GM18520 (cell line): ENCODE measurements at regions not wholly inside any gene's neighbourhood (a gene's known extent, or its start where the extent isn't known, plus 50 kb on each side); places are given as distances from the start of the nearest gene placed in this dataset.
"Not testable (repeated sequence)": the region's sequence is repeated elsewhere in the genome, so short reads cannot be mapped to it uniquely, and the experiment has no call there.

ENCODE experiments used
- ATAC-seq: cut with Tn5 transposase; IDR thresholded peaks from one replicate; pipeline ENCODE4 v1.9.1; 2021; ENCODE audit not compliant: unreplicated experiment

GRCh38 chr7:85685901-85686300 lies 499.0 kb upstream of the SEMA3D start:
- ATAC-seq: no peak

GRCh38 chr7:85682833-85683620 lies 496.2 kb upstream of the SEMA3D start:
- no peak for ATAC-seq

- no peak for ATAC-seq
Observed at GRCh38 chr7:85681241-85681640, 494.4 kb upstream of the SEMA3D start.

GRCh38 chr7:85675093-85675492 lies 488.2 kb upstream of the SEMA3D start:
- ATAC-seq: not testable (repeated sequence)

- no peak for ATAC-seq
Observed at GRCh38 chr7:85673876-85674275, 487.0 kb upstream of the SEMA3D start.

GRCh38 chr7:85669225-85669624 lies 482.4 kb upstream of the SEMA3D start:
- no peak for ATAC-seq

GRCh38 chr7:85664341-85664740 lies 477.5 kb upstream of the SEMA3D start:
- ATAC-seq: no peak

GRCh38 chr7:85659364-85659763 lies 472.5 kb upstream of the SEMA3D start:
- no peak for ATAC-seq

GRCh38 chr7:85655252-85655651 lies 468.4 kb upstream of the SEMA3D start:
- ATAC-seq: no peak

- ATAC-seq: no peak
Observed at GRCh38 chr7:85644272-85644671, 457.4 kb upstream of the SEMA3D start.

- ATAC-seq: no peak
Observed at GRCh38 chr7:85641331-85641730, 454.5 kb upstream of the SEMA3D start.

GRCh38 chr7:85638394-85638793 lies 451.5 kb upstream of the SEMA3D start:
- ATAC-seq: no peak

GRCh38 chr7:85634951-85635350 lies 448.1 kb upstream of the SEMA3D start:
- ATAC-seq: no peak

- no peak for ATAC-seq
Observed at GRCh38 chr7:85630904-85631600, 444.2 kb upstream of the SEMA3D start.

GRCh38 chr7:85627791-85628586 lies 441.1 kb upstream of the SEMA3D start:
- no peak for ATAC-seq

GRCh38 chr7:85622059-85622458 lies 435.2 kb upstream of the SEMA3D start:
- ATAC-seq: no peak

- ATAC-seq: no peak
Observed at GRCh38 chr7:85620936-85621685, 434.3 kb upstream of the SEMA3D start.

GRCh38 chr7:85619236-85619635 lies 432.4 kb upstream of the SEMA3D start:
- no peak for ATAC-seq

GRCh38 chr7:85614684-85615083 lies 427.8 kb upstream of the SEMA3D start:
- ATAC-seq: no peak

GRCh38 chr7:85612514-85612913 lies 425.7 kb upstream of the SEMA3D start:
- ATAC-seq: no peak

GRCh38 chr7:85608804-85609203 lies 421.9 kb upstream of the SEMA3D start:
- no peak for ATAC-seq
